ENCODE measurements at regions not wholly inside any gene's neighbourhood (a gene's known extent, or its start where the extent isn't known, plus 50 kb on each side); places are given as distances from the start of the nearest gene placed in this dataset.

GRCh38 chr12:4133029-4133428 lies 140.5 kb upstream of the CCND2 start:
- no peak for FAIRE-seq

GRCh38 chr12:4121506-4122020 lies 152.0 kb upstream of the CCND2 start:
- FAIRE-seq, result no peak

GRCh38 chr12:4120316-4120917 lies 153.1 kb upstream of the CCND2 start:
- no peak for FAIRE-seq

GRCh38 chr12:4119157-4119761 lies 154.3 kb upstream of the CCND2 start:
- no peak for FAIRE-seq

- no peak for FAIRE-seq
Observed at GRCh38 chr12:4118601-4119156, 154.9 kb upstream of the CCND2 start.

- FAIRE-seq, result no peak
Observed at GRCh38 chr12:4118017-4118510, 155.5 kb upstream of the CCND2 start.

GRCh38 chr12:4117386-4118016 lies 156.1 kb upstream of the CCND2 start:
- no peak for FAIRE-seq

GRCh38 chr12:4116251-4117111 lies 157.1 kb upstream of the CCND2 start:
- FAIRE-seq, result no peak

- FAIRE-seq, result no peak
Observed at GRCh38 chr12:4115570-4115969, 158.0 kb upstream of the CCND2 start.

GRCh38 chr12:4114986-4115385 lies 158.6 kb upstream of the CCND2 start:
- no peak for FAIRE-seq

- no peak for FAIRE-seq
Observed at GRCh38 chr12:4112734-4113325, 160.7 kb upstream of the CCND2 start.

GRCh38 chr12:4112290-4112689 lies 161.3 kb upstream of the CCND2 start:
- FAIRE-seq, result no peak

GRCh38 chr12:4111010-4111409 lies 162.6 kb upstream of the CCND2 start:
- no peak for FAIRE-seq

- FAIRE-seq, result no peak
Observed at GRCh38 chr12:4109826-4110225, 163.7 kb upstream of the CCND2 start.

- no peak for FAIRE-seq
Observed at GRCh38 chr12:4108803-4109345, 164.7 kb upstream of the CCND2 start.

- FAIRE-seq, result no peak
Observed at GRCh38 chr12:4107911-4108697, 165.5 kb upstream of the CCND2 start.

GRCh38 chr12:4107436-4107878 lies 166.1 kb upstream of the CCND2 start:
- no peak for FAIRE-seq

- FAIRE-seq, result no peak
Observed at GRCh38 chr12:4106621-4107020, 166.9 kb upstream of the CCND2 start.

- no peak for FAIRE-seq
Observed at GRCh38 chr12:4104722-4105244, 168.8 kb upstream of the CCND2 start.

GRCh38 chr12:4099276-4099675 lies 174.3 kb upstream of the CCND2 start:
- no peak for FAIRE-seq

Data from A204.1 (cell line).